ENCODE measurements at regions not wholly inside any gene's neighbourhood (a gene's known extent, or its start where the extent isn't known, plus 50 kb on each side); places are given as distances from the start of the nearest gene placed in this dataset.

- Histone ChIP-seq H2AFZ (ENCODE audit: low read length) (peak overlapping the region; percentile 15), H3K27me3 (ENCODE audit: control insufficient read depth in 1 of 2, insufficient read depth in 2 of 2, low read length in 2 of 2) (no peaks in the 10 kb centered on the region), H3K4me2 (ENCODE audit: low read depth, low read length) (no peak overlapping the region), H3K9me3 (ENCODE audit: low read length) (peaks cover 10% of the 10 kb centered on the region), H3K4me1 (ENCODE audit: insufficient read depth, low read length) (no peaks in the 10 kb centered on the region), H3K4me3 (replicated peaks in 1 of 3; ENCODE audit: insufficient read depth in 1 of 3, low read depth in 2 of 3, low read length in 3 of 3) (no peak overlapping the region), H3K27ac (ENCODE audit: extremely low read length, insufficient read depth, low read length) (no peak overlapping the region), H3K36me3 (replicated peaks in 1 of 2; ENCODE audit: control insufficient read depth in 1 of 2, insufficient read depth in 2 of 2, low read length in 2 of 2) (no peaks in the 10 kb centered on the region), H3K9ac (ENCODE audit: insufficient read depth, low read depth, low read length) (no peak overlapping the region), H3K79me2 (ENCODE audit: insufficient read depth, low read length) (no peaks in the 10 kb centered on the region), H4K20me1 (ENCODE audit: insufficient read depth, low read length) (no peaks in the 10 kb centered on the region)
- WGBS (ENCODE audit: low lambda C conversion rate), result 16% methylated on average over 7 of the region's 7 CpGs
- no TSS peak for BruUV-seq (replicated peaks)
- DNase-seq (ENCODE audit: low spot score) (no peak), FAIRE-seq (no peak), ATAC-seq (no peak)
- ChIA-PET POLR2A (no interaction called here), CTCF (ENCODE audit: low intra/inter-chr PET ratio, low total read pairs) (no interaction called here)
- TF ChIP-seq SETDB1 (CRISPR knock-in tag; IDR thresholded peaks at IDR 0.05; ENCODE audit: borderline replicate concordance) (no peak), ZFP36L1 (CRISPR knock-in tag; IDR thresholded peaks at IDR 0.05) (no peak), ZFY (CRISPR knock-in tag; IDR thresholded peaks at IDR 0.05) (no peak), SCMH1 (CRISPR knock-in tag; IDR thresholded peaks at IDR 0.05; ENCODE audit: borderline replicate concordance) (no peak), MXD3 (CRISPR knock-in tag; IDR thresholded peaks at IDR 0.05) (no peak), ZNF597 (CRISPR knock-in tag; IDR thresholded peaks at IDR 0.05) (no peak), ZNF225 (CRISPR knock-in tag; IDR thresholded peaks at IDR 0.05) (no peak)
- in situ Hi-C loops (cut with HindIII; ENCODE audit: extremely low pct_ligation_motif_present, low pct_unique_long_range_greater_than_20kb) (no loop called here), intact Hi-C loops (cut with micrococcal nuclease; ENCODE audit: unreplicated experiment) (no loop called here)
These were observed 546.8 kb downstream of the BCL11B start for GRCh38 chr14:98725191-98725590.

GRCh38 chr14:98725676-98726075 is 546.3 kb downstream of the BCL11B start:
- H2AFZ ChIP-seq (ENCODE audit: low read length), result no peak overlapping the region
- no peak overlapping the region for H3K4me3 ChIP-seq (replicated peaks in 1 of 3; ENCODE audit: insufficient read depth in 1 of 3, low read depth in 2 of 3, low read length in 3 of 3)
- FAIRE-seq, result no peak
- H3K9me3 ChIP-seq (ENCODE audit: low read length), result peaks cover 10% of the 10 kb centered on the region
- no peaks in the 10 kb centered on the region for H4K20me1 ChIP-seq (ENCODE audit: insufficient read depth, low read length)
- H3K4me1 ChIP-seq (ENCODE audit: insufficient read depth, low read length), result no peaks in the 10 kb centered on the region
- H3K36me3 ChIP-seq (replicated peaks in 1 of 2; ENCODE audit: control insufficient read depth in 1 of 2, insufficient read depth in 2 of 2, low read length in 2 of 2), result no peaks in the 10 kb centered on the region
- WGBS (ENCODE audit: low lambda C conversion rate), result 36% methylated on average over 9 of the region's 9 CpGs
- in situ Hi-C loops (cut with HindIII; ENCODE audit: extremely low pct_ligation_motif_present, low pct_unique_long_range_greater_than_20kb) (no loop called here), intact Hi-C loops (cut with micrococcal nuclease; ENCODE audit: unreplicated experiment) (no loop called here)
- no peak overlapping the region for H3K27ac ChIP-seq (ENCODE audit: extremely low read length, insufficient read depth, low read length)
- no peak for TF ChIP-seq ZNF580 (CRISPR knock-in tag; IDR thresholded peaks at IDR 0.05; ENCODE audit: borderline replicate concordance, low read depth)
- TF ChIP-seq FOSL2 (CRISPR knock-in tag; IDR thresholded peaks at IDR 0.05), result no peak
- TF ChIP-seq ZBTB39 (CRISPR knock-in tag; IDR thresholded peaks at IDR 0.05), result no peak
- ChIA-PET CTCF (ENCODE audit: low intra/inter-chr PET ratio, low total read pairs) (no interaction called here), POLR2A (no interaction called here)
- BruUV-seq (replicated peaks), result no TSS peak
- H3K27me3 ChIP-seq (ENCODE audit: control insufficient read depth in 1 of 2, insufficient read depth in 2 of 2, low read length in 2 of 2), result no peaks in the 10 kb centered on the region
- DNase-seq (ENCODE audit: low spot score), result no peak
- H3K79me2 ChIP-seq (ENCODE audit: insufficient read depth, low read length), result no peaks in the 10 kb centered on the region
- no peak overlapping the region for H3K9ac ChIP-seq (ENCODE audit: insufficient read depth, low read depth, low read length)
- no peak overlapping the region for H3K4me2 ChIP-seq (ENCODE audit: low read depth, low read length)
- no peak for ATAC-seq

Data from HepG2 (cell line).